Trophoblast cell (in vitro differentiated cells and primary cell): ENCODE measurements at regions not wholly inside any gene's neighbourhood (a gene's known extent, or its start where the extent isn't known, plus 50 kb on each side); places are given as distances from the start of the nearest gene placed in this dataset.

Experiments
- DNase-seq, 2 donors: peaks; one replicate each; pipeline ENCODE4 v3.0.0-alpha.2; 2016
- H2AFZ ChIP-seq: 2 replicates; pipeline ENCODE4 v1.6.1; 2013; ENCODE audit warnings: low read length, moderate library complexity, mild to moderate bottlenecking; ENCODE audit not compliant: insufficient read depth, poor library complexity
- H2AK5ac ChIP-seq: 2 replicates; pipeline ENCODE4 v1.6.1; 2013; ENCODE audit warnings: mild to moderate bottlenecking, low read length
- H2BK120ac ChIP-seq: 2 replicates; pipeline ENCODE4 v1.6.1; 2013; ENCODE audit warnings: low read length, mild to moderate bottlenecking, moderate library complexity; ENCODE audit not compliant: insufficient read depth, poor library complexity
- H2BK12ac ChIP-seq: 2 replicates; pipeline ENCODE4 v1.6.1; 2013; ENCODE audit warnings: mild to moderate bottlenecking, low read length, moderate library complexity
- H2BK5ac ChIP-seq: 2 replicates; pipeline ENCODE4 v1.6.1; 2013; ENCODE audit warnings: low read length, low read depth, moderate library complexity, mild to moderate bottlenecking; ENCODE audit not compliant: poor library complexity
- H3K14ac ChIP-seq: 2 replicates; pipeline ENCODE4 v1.6.1; 2013; ENCODE audit warnings: mild to moderate bottlenecking, low read length
- H3K18ac ChIP-seq: 2 replicates; pipeline ENCODE4 v1.6.1; 2013; ENCODE audit warnings: mild to moderate bottlenecking, low read length
- H3K23ac ChIP-seq: 2 replicates; pipeline ENCODE4 v1.6.1; 2013; ENCODE audit warnings: low read length
- H3K27ac ChIP-seq: 2 replicates; pipeline ENCODE4 v1.5.1; 2013; ENCODE audit warnings: low read depth, mild to moderate bottlenecking, inconsistent platforms, low read length, moderate library complexity
- H3K27me3 ChIP-seq: 2 replicates; pipeline ENCODE4 v1.6.1; 2013; ENCODE audit warnings: inconsistent platforms, mild to moderate bottlenecking, low read length, moderate library complexity; ENCODE audit not compliant: insufficient read depth
- H3K36me3 ChIP-seq, 2 experiments: 1 replicate in 1 of 2; 2 replicates in 1 of 2; pipeline ENCODE4 v1.6.1; 2013; ENCODE audit warnings: low read length in 2 of 2, mild to moderate bottlenecking in 2 of 2, moderate library complexity in 1 of 2; ENCODE audit not compliant: insufficient read depth in 2 of 2, control insufficient read depth in 1 of 2
- H3K4ac ChIP-seq: 2 replicates; pipeline ENCODE4 v1.6.1; 2013; ENCODE audit warnings: low read depth, mild to moderate bottlenecking, low read length, moderate library complexity
- H3K4me1 ChIP-seq, 2 experiments: 1 replicate in 1 of 2; 2 replicates in 1 of 2; pipeline ENCODE4 v1.6.1; 2013; ENCODE audit warnings: low read length in 2 of 2, mild to moderate bottlenecking in 2 of 2, moderate library complexity in 1 of 2; ENCODE audit not compliant: insufficient read depth in 2 of 2, control insufficient read depth in 1 of 2
- H3K4me2 ChIP-seq: 2 replicates; pipeline ENCODE4 v1.6.1; 2013; ENCODE audit warnings: inconsistent platforms, mild to moderate bottlenecking, low read length, moderate library complexity
- H3K4me3 ChIP-seq: 2 replicates; pipeline ENCODE4 v1.5.1; 2013; ENCODE audit warnings: mild to moderate bottlenecking, low read depth, low read length, inconsistent platforms
- H3K79me1 ChIP-seq: one replicate; pipeline ENCODE4 v1.6.1; 2013; ENCODE audit warnings: low read length
- H3K79me2 ChIP-seq: 2 replicates; pipeline ENCODE4 v1.6.1; 2013; ENCODE audit warnings: low read length, mild to moderate bottlenecking; ENCODE audit not compliant: control insufficient read depth, insufficient read depth, poor library complexity
- H3K9ac ChIP-seq: 2 replicates; pipeline ENCODE4 v1.6.1; 2013; ENCODE audit warnings: mild to moderate bottlenecking, low read length
- H3K9me3 ChIP-seq: 2 replicates; pipeline ENCODE4 v1.6.1; 2013; ENCODE audit warnings: low read depth, mild to moderate bottlenecking, control low read depth, inconsistent platforms, low read length; ENCODE audit not compliant: insufficient read depth
- H4K12ac ChIP-seq: 2 replicates; pipeline ENCODE4 v1.6.1; 2013; ENCODE audit warnings: low read depth, mild to moderate bottlenecking, low read length, moderate library complexity
- H4K8ac ChIP-seq: 2 replicates; pipeline ENCODE4 v1.6.1; 2013; ENCODE audit warnings: low read depth, mild to moderate bottlenecking, low read length, moderate library complexity
- H4K91ac ChIP-seq: one replicate; pipeline ENCODE4 v1.6.1; 2013; ENCODE audit warnings: low read depth, mild to moderate bottlenecking, low read length, moderate library complexity
- WGBS: extraction: QIAGEN DNeasy Blood & Tissue Kit; methylation state at CpG from one replicate; pipeline ENCODE4 v1.1.7; 2013; ENCODE audit warnings: missing lambda C conversion rate; ENCODE audit not compliant: insufficient read length, insufficient coverage; ENCODE audit errors: extremely low coverage; 5-methylcytosine and 5-hydroxymethylcytosine counted together

DNA sequence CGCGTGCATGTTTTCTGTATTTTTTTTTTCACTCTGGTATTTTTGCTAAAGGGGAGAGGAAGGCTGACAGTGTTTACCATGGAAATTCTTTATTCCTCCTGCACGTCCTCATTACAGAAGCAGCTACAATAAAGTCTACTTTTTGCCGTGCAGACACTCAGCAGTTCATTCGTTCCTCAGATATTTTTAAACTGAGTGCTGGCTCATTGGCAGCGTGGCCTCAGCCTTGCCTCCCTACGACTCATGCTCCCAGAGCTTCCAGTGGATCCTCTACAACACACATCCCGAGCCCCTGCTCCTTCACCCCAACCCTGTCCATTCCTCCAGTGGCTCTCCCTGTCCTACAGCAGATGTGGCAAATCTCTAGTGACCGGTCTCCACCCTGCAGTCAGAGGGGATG is 239.2 kb upstream of the ZMIZ1 start:
- DNase-seq = no peak
- no peak overlapping the region for H3K9ac ChIP-seq
- H3K27me3 ChIP-seq = no peaks in the 10 kb centered on the region
- no peak overlapping the region for H3K27ac ChIP-seq
- no peak overlapping the region for H2AFZ ChIP-seq
- H3K18ac ChIP-seq = no peak overlapping the region
- no CpG with 5 or more reads among the region's 9 CpGs for WGBS
- H3K4ac ChIP-seq = no peak overlapping the region
- H3K79me1 ChIP-seq = no peaks in the 10 kb centered on the region
- H3K79me2 ChIP-seq = no peaks in the 10 kb centered on the region
- H3K9me3 ChIP-seq = peaks cover 5% of the 10 kb centered on the region
- no peak overlapping the region for H3K4me2 ChIP-seq
- no peak overlapping the region for H2BK120ac ChIP-seq
- no peaks in the 10 kb centered on the region for H3K36me3 ChIP-seq
- H2AK5ac ChIP-seq = no peak overlapping the region
- H3K4me3 ChIP-seq = no peak overlapping the region
- H3K23ac ChIP-seq = no peak overlapping the region
- no peak overlapping the region for H2BK12ac ChIP-seq
- no peak overlapping the region for H2BK5ac ChIP-seq
- H3K4me1 ChIP-seq = peaks cover 0 to 3% of the 10 kb centered on the region in 2 experiments
- H4K8ac ChIP-seq = no peak overlapping the region
- no peak overlapping the region for H3K14ac ChIP-seq
- no peak overlapping the region for H4K12ac ChIP-seq
- H4K91ac ChIP-seq = no peak overlapping the region

- Histone ChIP-seq H3K23ac (no peak overlapping the region), H3K14ac (no peak overlapping the region), H3K18ac (no peak overlapping the region), H3K79me1 (no peaks in the 10 kb centered on the region), H3K4me3 (no peak overlapping the region), H3K9ac (no peak overlapping the region), H4K8ac (no peak overlapping the region), H3K9me3 (peaks cover 5% of the 10 kb centered on the region), H4K12ac (no peak overlapping the region), H3K4ac (no peak overlapping the region), H2AFZ (no peak overlapping the region), H3K4me2 (no peak overlapping the region), H3K4me1 (peaks cover 0 to 3% of the 10 kb centered on the region in 2 experiments), H2AK5ac (no peak overlapping the region), H3K36me3 (no peaks in the 10 kb centered on the region), H3K79me2 (no peaks in the 10 kb centered on the region), H2BK5ac (no peak overlapping the region), H2BK120ac (no peak overlapping the region), H4K91ac (no peak overlapping the region), H3K27ac (no peak overlapping the region), H2BK12ac (no peak overlapping the region), H3K27me3 (no peaks in the 10 kb centered on the region)
- WGBS = no CpG with 5 or more reads among the region's 7 CpGs
- no peak for DNase-seq
Observed at GRCh38 chr10:78830062-78830975, 238.4 kb upstream of the ZMIZ1 start.

DNA sequence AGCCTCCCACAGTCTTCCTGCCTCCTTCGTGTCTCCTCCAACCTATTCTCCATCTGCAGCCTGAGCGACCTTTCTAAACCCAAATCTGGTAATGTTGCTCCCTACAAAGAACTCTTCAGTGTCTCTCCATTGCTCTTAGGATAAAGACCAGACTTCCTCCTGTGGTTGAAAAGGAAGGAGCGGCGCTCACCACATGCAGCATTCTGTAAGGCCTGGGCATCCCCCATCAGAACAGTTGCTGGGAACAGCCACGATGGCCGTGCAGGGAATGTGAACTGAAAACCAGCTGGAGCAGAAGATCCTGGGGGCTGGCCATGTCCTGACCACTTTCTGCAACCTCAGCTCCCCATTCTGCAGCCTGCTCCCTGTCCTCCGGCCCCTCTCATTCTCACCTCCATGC is 237.8 kb upstream of the ZMIZ1 start:
- H3K36me3 ChIP-seq = no peaks in the 10 kb centered on the region
- H2BK120ac ChIP-seq = no peak overlapping the region
- no peak overlapping the region for H4K91ac ChIP-seq
- H2AK5ac ChIP-seq = no peak overlapping the region
- no peak overlapping the region for H3K14ac ChIP-seq
- no peak overlapping the region for H4K12ac ChIP-seq
- no peaks in the 10 kb centered on the region for H3K79me1 ChIP-seq
- no peaks in the 10 kb centered on the region for H3K27me3 ChIP-seq
- no peaks in the 10 kb centered on the region for H3K79me2 ChIP-seq
- no peak overlapping the region for H3K9ac ChIP-seq
- peaks cover 0 to 3% of the 10 kb centered on the region in 2 experiments for H3K4me1 ChIP-seq
- no peak overlapping the region for H4K8ac ChIP-seq
- H3K4me3 ChIP-seq = no peak overlapping the region
- no peak overlapping the region for H2BK12ac ChIP-seq
- no peak overlapping the region for H3K18ac ChIP-seq
- H3K23ac ChIP-seq = no peak overlapping the region
- WGBS = no CpG with 5 or more reads among the region's 7 CpGs
- no peak for DNase-seq
- no peak overlapping the region for H3K4ac ChIP-seq
- H2AFZ ChIP-seq = no peak overlapping the region
- no peak overlapping the region for H3K27ac ChIP-seq
- no peak overlapping the region for H2BK5ac ChIP-seq
- peaks cover 5% of the 10 kb centered on the region for H3K9me3 ChIP-seq
- no peak overlapping the region for H3K4me2 ChIP-seq

DNA sequence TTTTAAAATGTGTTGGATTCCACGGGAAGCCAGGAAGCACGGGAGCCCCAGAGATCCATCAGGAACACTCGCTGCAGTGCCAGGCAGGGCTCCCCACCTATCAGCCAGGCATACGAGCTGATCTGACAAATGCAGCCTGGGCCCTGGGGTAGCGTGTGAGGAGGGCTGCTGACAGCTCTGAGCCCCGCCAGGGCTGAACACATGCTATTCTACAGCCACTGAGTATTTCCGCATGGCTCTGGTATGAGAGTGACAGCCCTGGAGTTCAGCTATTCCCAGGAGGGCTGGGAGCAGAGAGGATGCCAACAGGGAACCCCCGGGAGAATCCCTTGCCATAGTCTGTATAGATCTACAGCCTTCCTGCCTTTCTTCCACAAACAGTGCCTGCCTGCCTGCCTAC is 237.3 kb upstream of the ZMIZ1 start:
- Histone ChIP-seq H4K12ac (no peak overlapping the region), H4K91ac (no peak overlapping the region), H3K79me2 (no peaks in the 10 kb centered on the region), H2BK5ac (no peak overlapping the region), H3K36me3 (no peaks in the 10 kb centered on the region), H2AFZ (no peak overlapping the region), H3K9ac (no peak overlapping the region), H3K4me1 (peaks cover 0 to 3% of the 10 kb centered on the region in 2 experiments), H3K18ac (no peak overlapping the region), H3K79me1 (no peaks in the 10 kb centered on the region), H2AK5ac (no peak overlapping the region), H3K4ac (no peak overlapping the region), H3K9me3 (peaks cover 5% of the 10 kb centered on the region), H4K8ac (no peak overlapping the region), H2BK12ac (no peak overlapping the region), H3K27me3 (no peaks in the 10 kb centered on the region), H3K14ac (no peak overlapping the region), H3K4me3 (no peak overlapping the region), H3K23ac (no peak overlapping the region), H3K27ac (no peak overlapping the region), H2BK120ac (no peak overlapping the region), H3K4me2 (no peak overlapping the region)
- no CpG with 5 or more reads among the region's 8 CpGs for WGBS
- no peak for DNase-seq
